Fibroblast of mammary gland (primary cell): ENCODE measurements at regions not wholly inside any gene's neighbourhood (a gene's known extent, or its start where the extent isn't known, plus 50 kb on each side); places are given as distances from the start of the nearest gene placed in this dataset.

Experiments
- DNase-seq: peaks from one replicate; pipeline ENCODE4 v3.0.0-alpha.2; 2010; ENCODE audit warnings: low read depth
- H3K4me3 ChIP-seq: 2 replicates; pipeline ENCODE4 v1.5.1; 2011; ENCODE audit warnings: low read depth, mild to moderate bottlenecking, low read length, moderate library complexity; ENCODE audit not compliant: control insufficient read depth
- TF ChIP-seq, protein P1 (sequence below): conservative IDR thresholded peaks from 2 replicates; pipeline ENCODE4 v1.5.1; 2011; ENCODE audit warnings: low read depth, low read length, inconsistent platforms; ENCODE audit not compliant: control insufficient read depth, insufficient read depth

DNA sequence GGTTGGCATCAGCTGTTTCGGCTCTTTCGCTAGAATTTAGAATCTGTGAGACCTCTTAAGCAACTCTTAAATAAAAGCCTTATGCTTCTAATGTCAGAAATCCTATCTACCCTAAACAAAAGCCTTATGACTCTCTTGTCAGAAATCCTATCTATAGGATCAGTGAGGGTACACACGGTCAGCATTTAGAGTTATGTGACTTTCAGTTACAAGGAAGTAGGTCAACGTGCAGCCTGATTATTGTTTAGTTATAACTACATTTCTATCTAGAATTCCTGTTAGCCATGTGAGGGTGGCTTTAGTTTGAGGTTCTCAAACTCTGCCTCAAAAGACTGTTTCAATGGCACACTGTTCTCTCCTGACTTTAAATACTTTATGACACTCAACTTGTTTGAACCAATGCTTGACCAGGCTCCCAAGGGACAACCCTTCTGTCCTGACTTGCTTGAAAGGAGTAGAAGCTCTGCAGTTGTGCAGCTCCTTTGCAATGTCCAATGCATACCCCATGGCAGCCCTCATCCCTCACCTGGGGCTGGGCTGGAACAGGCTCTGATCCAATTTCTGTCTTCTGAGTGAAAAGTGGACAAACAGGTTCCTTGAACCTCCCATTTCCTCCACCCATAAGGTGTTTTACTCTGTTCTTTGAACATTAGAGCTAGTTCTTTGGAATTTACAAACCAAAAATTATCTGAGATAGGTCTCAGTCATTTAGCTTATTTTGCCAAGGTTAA lies 251.6 kb upstream of the PIK3R1 start:
- no peak for DNase-seq
- H3K4me3 ChIP-seq: no peak overlapping the region
- TF ChIP-seq, protein P1, sequence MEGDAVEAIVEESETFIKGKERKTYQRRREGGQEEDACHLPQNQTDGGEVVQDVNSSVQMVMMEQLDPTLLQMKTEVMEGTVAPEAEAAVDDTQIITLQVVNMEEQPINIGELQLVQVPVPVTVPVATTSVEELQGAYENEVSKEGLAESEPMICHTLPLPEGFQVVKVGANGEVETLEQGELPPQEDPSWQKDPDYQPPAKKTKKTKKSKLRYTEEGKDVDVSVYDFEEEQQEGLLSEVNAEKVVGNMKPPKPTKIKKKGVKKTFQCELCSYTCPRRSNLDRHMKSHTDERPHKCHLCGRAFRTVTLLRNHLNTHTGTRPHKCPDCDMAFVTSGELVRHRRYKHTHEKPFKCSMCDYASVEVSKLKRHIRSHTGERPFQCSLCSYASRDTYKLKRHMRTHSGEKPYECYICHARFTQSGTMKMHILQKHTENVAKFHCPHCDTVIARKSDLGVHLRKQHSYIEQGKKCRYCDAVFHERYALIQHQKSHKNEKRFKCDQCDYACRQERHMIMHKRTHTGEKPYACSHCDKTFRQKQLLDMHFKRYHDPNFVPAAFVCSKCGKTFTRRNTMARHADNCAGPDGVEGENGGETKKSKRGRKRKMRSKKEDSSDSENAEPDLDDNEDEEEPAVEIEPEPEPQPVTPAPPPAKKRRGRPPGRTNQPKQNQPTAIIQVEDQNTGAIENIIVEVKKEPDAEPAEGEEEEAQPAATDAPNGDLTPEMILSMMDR: no peak

DNA sequence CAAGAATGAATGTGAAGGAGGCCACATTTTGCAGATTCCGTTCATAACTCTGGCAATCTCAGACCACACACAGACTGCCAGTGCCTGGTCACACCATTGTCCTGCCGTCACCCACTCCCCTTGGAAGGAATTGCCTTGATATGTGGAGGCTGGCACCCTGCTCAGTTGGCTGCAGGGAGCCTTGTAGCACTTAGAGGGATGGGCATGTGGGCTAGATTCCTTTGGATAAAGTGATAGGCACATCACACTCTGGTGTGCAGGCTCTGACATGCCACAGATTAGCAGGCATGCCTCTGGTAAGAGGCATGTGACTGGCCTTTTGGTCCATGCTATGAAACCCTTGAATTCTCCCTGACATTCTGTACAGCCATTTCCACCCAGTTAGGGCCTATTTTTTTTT lies 254.6 kb upstream of the PIK3R1 start:
- no peak for DNase-seq
- no peak overlapping the region for H3K4me3 ChIP-seq
- TF ChIP-seq, protein P1: no peak

DNA sequence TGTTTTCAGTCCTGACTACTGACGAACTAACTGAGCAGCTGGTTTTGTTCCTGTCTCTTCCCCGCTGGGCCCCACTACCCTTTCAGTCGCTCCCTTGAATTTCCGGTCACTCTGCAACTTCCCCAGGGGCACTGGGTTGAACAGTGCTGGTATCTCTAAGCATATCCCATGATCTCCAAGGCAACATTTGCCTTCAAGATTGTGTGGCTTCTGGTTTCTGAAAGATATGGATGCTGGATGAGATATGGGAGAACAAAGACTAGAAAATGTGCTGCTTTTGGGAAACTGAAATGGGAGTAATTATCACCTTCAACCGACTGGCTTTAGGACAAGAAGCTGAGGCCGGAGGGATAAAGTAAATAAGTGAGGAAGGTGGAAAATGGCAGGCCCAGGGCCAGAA lies 258.2 kb upstream of the PIK3R1 start:
- TF ChIP-seq, protein P1: no peak

DNA sequence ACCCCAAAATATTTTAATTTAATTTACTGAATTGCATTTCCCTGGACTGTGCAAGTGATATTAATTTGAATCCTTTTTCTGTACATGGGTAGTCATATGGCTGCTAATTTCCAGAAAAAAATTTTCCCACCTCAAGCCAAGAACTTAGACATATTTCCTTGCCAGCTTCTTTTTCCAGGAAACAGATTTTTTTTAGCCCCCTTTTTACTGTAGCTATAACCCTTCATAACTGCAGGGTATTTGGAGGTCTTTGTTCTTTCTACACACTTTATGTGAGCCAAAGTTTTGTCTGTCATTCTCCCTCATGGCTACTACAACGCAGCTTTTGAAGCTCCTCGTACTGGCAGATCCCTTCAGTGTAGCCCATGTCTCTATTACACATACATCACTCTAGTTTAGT lies 261.2 kb upstream of the PIK3R1 start:
- TF ChIP-seq, protein P1: no peak
- no peak for DNase-seq
- H3K4me3 ChIP-seq: no peak overlapping the region

More for the DNA sequence above, 258.2 kb upstream of the PIK3R1 start:
- no peak overlapping the region for H3K4me3 ChIP-seq
- no peak for DNase-seq

DNA sequence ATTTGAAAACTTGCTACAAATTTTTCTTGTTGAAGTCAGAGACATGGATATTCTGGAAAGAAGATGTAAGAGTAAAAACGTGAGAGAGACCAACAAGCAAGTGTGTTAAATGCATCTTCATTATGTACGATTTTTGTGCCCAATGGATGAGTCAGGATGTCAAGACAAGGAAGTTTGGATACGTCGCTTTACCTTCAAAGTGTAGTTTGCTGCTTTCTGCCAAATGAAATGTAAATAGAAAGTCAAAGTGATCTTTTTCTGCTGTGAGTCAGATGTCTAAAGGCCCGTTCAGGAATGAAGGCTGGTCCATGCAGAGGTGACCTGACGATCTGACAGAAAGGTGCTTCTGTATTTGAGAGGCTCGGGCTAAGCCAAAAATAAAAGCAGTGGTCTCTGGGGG lies 273.1 kb upstream of the PIK3R1 start:
- H3K4me3 ChIP-seq: no peak overlapping the region
- DNase-seq: peak; percentile 29
- TF ChIP-seq, protein P1: no peak

DNA sequence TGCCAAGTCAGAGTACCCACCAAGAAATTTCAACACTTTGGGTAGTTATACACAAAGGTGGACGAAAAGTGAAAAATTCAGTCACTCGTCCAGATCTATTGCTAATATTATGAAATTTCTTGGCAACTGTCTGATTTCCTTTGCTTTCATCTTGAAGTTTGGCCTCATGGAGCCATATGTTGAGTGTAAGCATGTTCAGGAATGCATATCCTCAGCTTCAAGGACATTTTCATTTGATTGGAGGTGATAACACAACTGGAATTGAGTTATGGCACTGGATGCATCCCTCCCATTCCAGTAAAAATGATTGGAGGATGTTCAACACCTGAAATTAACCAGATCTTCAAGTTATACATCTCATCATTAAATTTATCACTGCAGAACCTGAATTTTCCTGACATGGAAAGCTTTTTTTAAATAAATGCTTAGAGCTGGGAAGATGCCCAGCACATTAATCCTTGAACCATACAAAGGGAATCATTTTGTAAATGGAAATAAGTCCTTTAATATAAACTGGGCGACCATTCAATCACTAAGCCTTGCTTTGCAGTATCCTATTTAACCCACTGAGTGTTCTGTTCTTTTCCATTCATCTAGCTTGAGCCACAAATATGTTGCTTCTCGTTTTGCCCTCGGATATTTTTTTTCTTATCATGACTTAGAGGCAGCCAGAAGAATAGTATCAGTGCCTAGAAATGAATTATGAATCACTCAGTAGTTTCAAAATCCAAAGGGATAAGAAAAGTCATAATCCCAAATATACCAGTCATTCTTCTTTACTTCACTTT lies 273.7 kb upstream of the PIK3R1 start:
- peak; percentile 40 for DNase-seq
- no peak overlapping the region for H3K4me3 ChIP-seq
- TF ChIP-seq, protein P1: no peak
